HG03196 (cell line): ENCODE measurements at regions not wholly inside any gene's neighbourhood (a gene's known extent, or its start where the extent isn't known, plus 50 kb on each side); places are given as distances from the start of the nearest gene placed in this dataset.
"Not testable (repeated sequence)": the region's sequence is repeated elsewhere in the genome, so short reads cannot be mapped to it uniquely, and the experiment has no call there.

Source experiments
- ATAC-seq: cut with Tn5 transposase; IDR thresholded peaks from one replicate; pipeline ENCODE4 v1.9.1; 2021; ENCODE audit not compliant: unreplicated experiment

DNA sequence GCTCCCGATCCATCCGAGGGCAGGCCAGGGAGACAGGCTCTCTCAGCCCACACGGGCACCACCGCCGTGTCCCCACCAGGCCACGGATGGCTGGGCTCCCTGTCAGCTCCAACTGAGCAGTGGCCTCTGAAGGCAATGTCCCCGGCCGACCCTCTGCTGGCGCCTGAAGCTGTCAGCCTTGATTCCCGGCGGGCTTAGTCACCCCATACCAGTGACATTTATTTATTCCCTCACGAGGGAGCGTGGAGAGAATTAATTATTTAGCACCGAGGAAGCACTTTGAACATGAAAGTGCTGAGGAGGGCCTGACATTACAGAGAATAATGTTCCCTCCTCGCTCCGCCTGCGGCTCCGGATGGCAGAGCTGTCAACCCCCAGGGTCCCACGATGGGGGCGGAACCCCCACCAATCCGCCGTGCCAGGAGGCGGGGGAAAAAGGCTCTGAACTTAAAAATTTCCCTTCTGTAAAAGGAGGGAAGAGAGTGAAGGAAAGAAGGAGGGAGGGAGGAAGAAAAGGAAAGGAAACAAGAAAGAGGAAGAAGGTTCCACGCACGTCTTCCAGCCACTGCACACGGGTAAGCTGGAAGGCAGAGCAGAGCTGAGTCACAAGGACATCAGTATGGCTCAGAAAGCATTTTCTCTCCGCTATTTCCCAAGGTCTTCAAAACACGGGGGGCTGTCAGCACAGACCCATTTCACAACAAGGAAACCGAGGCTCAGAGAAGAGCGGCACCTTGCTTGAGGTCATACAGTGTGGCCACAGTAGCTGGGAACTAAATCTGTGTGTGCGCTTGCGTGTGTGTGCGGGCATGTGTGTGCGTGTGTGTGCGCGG lies 108.7 kb upstream of the NCOR2 start:
- no peak for ATAC-seq

GRCh38 chr12:124674937-124675336 lies 107.5 kb upstream of the NCOR2 start:
- no peak for ATAC-seq

- ATAC-seq, result no peak
These were observed 106.6 kb upstream of the NCOR2 start for GRCh38 chr12:124673801-124674617.

DNA sequence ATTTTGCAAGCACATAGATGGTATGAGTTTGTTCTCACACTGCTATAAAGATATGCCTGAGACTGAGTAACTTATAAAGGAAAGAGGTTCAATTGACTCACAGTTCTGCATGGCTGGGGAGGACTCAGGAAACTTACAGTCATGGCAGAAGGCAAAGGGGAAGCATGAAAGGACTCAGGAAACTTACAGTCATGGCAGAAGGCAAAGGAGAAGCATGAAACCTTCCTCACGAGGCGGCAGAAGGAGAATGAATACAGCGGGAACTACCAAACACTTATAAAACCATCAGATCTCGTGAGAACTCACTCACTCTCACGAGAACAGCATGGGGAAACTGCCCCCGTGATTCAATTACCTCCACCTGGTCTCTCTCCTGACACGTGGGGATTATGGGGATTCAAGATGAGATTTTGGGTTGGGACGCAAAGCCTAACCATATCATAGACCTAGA lies 101.9 kb upstream of the NCOR2 start:
- ATAC-seq, result not testable (repeated sequence)

DNA sequence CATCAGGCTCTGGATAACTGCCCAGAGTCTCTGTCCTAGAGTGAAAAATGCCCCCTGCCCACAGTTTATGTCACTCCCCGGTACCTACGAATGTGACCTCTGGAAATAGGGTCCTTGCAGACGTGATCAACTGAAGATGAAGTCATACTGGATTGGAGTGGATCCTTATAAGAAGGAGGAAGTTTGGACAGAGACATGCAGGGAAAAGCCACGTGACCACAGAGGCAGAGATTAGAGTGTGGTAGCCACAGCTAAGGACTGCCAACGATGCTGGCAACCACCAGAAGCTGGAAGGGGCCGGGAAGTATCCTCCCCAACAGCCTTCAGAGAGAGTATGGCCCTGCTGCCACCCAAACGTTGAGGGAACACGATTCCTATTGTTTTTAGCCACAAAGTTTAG lies 101.2 kb upstream of the NCOR2 start:
- ATAC-seq, result no peak

- no peak for ATAC-seq
These were observed 100.3 kb upstream of the NCOR2 start for GRCh38 chr12:124667506-124668326.

DNA sequence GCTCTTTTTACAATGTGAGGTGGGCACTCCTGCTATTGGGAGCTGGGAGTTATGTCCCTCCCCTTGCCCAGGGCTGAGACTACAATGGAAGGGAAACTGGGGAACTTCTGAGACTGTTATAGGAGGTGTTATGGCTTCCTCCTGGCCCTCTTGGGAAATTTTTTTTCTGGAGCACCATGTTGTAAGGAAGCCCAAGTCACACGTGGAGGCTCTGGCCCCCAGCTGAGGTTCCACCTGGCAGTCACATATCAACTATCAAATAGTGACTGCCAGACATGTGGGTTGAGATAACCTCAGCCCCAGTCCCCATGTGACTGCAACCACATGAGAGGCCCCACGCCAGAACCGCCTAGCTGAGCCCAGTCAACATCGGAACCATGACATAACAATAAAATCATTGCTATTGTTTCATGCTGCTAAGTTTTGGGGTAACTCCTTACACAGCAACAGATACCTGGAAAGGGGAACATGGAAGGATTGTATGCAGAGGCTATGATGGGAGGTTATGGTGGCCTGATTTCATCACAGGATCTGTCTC lies 99.4 kb upstream of the NCOR2 start:
- ATAC-seq, result no peak

- no peak for ATAC-seq
These were observed 98.1 kb upstream of the NCOR2 start for GRCh38 chr12:124665511-124665910.

- no peak for ATAC-seq
These were observed 97.1 kb upstream of the NCOR2 start for GRCh38 chr12:124664395-124665111.

GRCh38 chr12:124663771-124664366 lies 96.5 kb upstream of the NCOR2 start:
- ATAC-seq, result no peak

DNA sequence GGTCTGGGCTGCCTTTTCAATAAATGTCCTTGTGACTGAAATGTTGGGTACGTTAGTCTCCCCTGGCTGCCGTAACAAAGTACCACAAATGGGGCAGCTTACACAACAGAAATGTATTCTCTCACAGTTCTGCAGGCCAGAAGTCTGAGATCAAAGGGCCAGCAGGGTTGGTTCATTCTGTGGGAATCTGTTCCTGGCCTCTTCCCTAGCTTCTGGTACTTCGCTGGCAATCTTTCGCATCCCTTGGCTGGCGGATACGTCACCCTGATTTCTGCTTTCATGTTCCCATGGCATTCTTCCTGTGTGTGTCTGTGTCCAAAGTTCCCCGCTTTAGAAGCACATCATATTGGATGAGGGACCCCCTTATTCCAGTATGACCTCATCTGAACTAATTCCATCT lies 95.8 kb upstream of the NCOR2 start:
- ATAC-seq, result no peak

DNA sequence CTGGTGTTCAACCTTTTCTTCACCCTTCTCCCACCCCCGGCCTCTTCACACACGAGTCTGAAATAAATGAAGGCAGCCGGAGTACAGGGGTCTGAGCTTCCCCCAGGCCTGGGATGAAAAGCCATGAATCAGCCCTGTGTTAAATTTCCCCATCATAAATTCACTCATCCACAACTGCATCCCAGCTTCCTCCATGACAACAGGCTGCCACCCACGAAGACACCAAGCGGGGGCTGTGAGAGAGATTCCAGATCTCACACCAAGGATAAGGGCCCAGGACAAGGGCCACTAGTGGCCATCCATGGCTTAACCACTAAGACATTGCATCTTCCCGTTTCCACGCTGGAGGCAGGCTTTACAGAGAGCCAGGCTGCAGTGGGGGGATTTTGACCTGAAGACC lies 93.9 kb upstream of the NCOR2 start:
- ATAC-seq, result no peak

- no peak for ATAC-seq
These were observed 93.4 kb upstream of the NCOR2 start for GRCh38 chr12:124660851-124661250.

DNA sequence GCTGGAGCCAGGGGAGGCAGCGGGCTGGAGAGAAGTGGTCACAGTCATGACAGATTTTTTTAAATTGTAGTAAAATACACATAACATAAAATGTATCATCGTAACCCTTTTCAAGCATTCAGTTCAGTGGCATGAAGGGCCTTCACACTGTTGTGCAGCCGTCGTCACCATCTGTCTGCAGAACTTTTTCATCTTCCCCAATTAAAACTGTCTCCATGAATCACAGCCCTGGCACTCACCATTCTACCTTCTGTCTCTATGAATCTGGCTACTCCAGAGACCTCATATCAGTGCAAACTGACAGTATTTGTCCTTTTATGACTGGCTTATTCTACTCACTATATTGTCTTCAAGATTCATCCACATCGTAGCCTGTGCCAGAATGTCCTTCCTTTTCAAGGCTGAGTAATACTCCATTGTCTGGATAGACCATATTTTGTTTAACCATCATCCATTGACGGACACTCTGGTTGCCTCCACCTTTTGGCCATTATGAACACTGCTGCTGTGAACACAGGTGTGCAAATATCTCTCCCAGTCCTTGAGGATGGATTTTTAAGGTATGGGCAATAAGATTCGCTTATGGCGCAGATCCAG lies 91.5 kb upstream of the NCOR2 start:
- ATAC-seq, result no peak

- no peak for ATAC-seq
These were observed 90.9 kb upstream of the NCOR2 start for GRCh38 chr12:124658302-124658701.

DNA sequence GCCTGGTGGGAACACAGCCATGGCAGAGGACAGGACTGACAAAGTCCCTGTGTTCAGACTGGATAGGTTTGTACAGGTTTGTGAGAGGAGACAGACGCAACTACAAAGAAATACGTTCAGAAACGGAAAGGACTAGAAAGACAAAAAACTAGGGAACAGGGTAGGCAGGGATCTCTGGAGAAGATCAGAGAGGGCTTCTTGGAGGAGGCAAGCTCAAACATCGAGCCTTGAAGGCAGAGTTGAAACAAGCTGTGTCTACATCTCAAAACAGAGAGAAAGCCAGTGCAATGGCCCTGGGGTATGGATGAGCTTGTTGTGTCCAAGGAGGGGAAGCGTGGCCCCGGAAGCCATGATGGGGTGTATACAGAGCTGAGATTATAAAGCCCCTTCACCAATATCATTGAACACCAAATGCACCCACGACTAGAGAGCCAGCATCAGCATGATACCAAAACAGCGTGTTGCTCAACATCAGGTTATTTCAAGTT lies 89.6 kb upstream of the NCOR2 start:
- no peak for ATAC-seq

DNA sequence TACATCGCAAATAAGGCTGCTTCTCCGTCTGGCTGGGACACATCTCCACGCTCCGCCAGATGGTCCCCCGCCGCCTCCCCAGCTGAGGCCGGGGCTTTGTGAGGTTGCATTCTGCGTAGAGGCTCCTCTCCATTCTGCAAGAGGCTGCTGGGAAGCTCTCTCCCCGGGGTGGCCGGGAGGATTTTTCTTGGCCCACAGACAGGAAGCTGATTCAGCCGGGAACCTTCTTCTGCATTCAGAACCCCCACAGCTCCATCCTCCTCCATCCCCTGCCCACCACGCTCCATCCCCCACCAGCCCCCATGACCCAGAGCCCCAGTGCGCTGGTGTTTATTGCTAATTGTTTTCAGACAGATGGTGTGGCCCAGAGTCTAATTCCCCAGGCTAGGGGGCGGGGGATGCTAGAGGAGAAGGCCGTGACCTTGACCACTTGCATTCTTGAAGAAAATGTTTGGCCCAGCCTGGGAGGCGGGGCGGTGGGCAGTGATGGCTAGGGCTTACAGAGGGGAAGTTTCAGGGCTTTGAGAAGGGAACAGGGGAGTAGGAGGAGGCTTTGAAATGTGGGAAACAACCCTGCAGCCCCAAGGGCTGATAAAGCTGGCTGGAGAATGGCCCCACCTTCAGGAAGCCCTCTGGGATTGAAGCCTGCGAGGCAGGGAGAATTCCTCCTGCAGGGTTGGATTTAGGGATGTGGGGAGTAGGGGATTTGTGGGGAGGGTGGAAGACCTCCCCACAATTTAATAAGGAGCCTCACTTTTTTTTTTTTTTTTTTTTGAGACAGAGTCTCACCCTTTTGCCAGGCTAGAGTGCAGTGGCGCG lies 88.5 kb upstream of the NCOR2 start:
- no peak for ATAC-seq

- no peak for ATAC-seq
These were observed 87.8 kb upstream of the NCOR2 start for GRCh38 chr12:124655048-124655697.
